Left lung (tissue), 4 donors: ENCODE measurements at regions not wholly inside any gene's neighbourhood (a gene's known extent, or its start where the extent isn't known, plus 50 kb on each side); places are given as distances from the start of the nearest gene placed in this dataset.
"Not testable (repeated sequence)": the region's sequence is repeated elsewhere in the genome, so short reads cannot be mapped to it uniquely, and the experiment has no call there.

Source experiments
- ATAC-seq: fragments of 200-7000 bp; cut with Tn5 transposase; one replicate; pipeline ENCODE4 v1.9.1; 2020; ENCODE audit warnings: moderate library complexity
- DNase-seq, 4 donors: peaks; one replicate each; pipeline ENCODE4 v3.0.0-alpha.2; 2013 to 2020
- H3K27ac ChIP-seq, 2 donors: fragments of 200-600 bp; sonication (generic) in 1 of 2; one replicate each; pipeline versions ENCODE4 v1.5.0 to v1.8.0; 2020 to 2021
- H3K27me3 ChIP-seq, 2 donors: fragments of 200-600 bp; sonication (generic) in 1 of 2; one replicate each; pipeline versions ENCODE4 v1.5.0 to v1.8.0; 2020 to 2021
- H3K36me3 ChIP-seq, 2 donors: fragments of 200-600 bp; sonication (generic) in 1 of 2; one replicate each; pipeline versions ENCODE4 v1.5.0 to v1.8.0; 2020 to 2021
- H3K4me1 ChIP-seq, 2 donors: fragments of 200-600 bp; one replicate each; pipeline ENCODE4 v1.8.0; 2021
- H3K4me3 ChIP-seq, 2 donors: fragments of 200-600 bp; sonication (generic) in 1 of 2; one replicate each; pipeline versions ENCODE4 v1.5.0 to v1.8.0; 2020 to 2021; ENCODE audit warnings: mild to moderate bottlenecking in 1 of 2
- H3K9me3 ChIP-seq, 2 donors: fragments of 200-600 bp; sonication (generic) in 1 of 2; one replicate each; pipeline versions ENCODE4 v1.5.0 to v1.8.0; 2020 to 2021
- intact Hi-C, 2 donors: fragments of 100-400 bp; cut with DNase I; formaldehyde crosslinking; loops; one replicate each; pipeline versions ENCODE4 v1.11.2 to v1.14.2; 2022
- TF ChIP-seq, protein P1 (sequence below), 2 donors: fragments of 200-600 bp; sonication (generic) in 1 of 2; IDR thresholded peaks; one replicate each; pipeline versions ENCODE4 v1.5.0 to v1.8.0; 2021; ENCODE audit warnings: antibody characterized with exemption in 2 of 2
- donor health status: DM: no; HTN: yes; CAD: no.
- donor health status: DM: no; HTN: no; CAD: no.

DNA sequence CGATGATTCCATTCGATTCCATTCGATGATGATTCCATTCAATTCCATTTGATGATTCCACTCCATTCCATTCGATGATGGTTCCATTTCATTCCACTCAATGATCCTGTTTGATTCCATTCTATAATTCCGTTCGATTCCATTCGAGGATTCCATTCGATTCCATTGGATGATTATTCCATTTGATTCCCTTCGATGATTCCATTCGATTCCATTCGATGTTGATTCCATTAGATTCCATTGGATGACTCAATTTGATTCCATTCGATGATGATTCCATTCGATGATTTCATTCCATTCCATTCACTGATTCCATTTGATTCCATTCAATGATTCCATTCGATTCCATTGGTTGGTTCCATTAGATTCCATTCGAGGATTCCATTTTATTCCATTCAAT, 1084.4 kb downstream of the RPIA start:
- Histone ChIP-seq H3K4me3 (no peak overlapping the region), H3K9me3 (peaks cover 0 to 87% of the 10 kb centered on the region in 2 donors), H3K27ac (no peak overlapping the region), H3K36me3 (no peaks in the 10 kb centered on the region), H3K4me1 (no peaks in the 10 kb centered on the region), H3K27me3 (no peaks in the 10 kb centered on the region)
- intact Hi-C loops, result no loop called here
- TF ChIP-seq, protein P1, sequence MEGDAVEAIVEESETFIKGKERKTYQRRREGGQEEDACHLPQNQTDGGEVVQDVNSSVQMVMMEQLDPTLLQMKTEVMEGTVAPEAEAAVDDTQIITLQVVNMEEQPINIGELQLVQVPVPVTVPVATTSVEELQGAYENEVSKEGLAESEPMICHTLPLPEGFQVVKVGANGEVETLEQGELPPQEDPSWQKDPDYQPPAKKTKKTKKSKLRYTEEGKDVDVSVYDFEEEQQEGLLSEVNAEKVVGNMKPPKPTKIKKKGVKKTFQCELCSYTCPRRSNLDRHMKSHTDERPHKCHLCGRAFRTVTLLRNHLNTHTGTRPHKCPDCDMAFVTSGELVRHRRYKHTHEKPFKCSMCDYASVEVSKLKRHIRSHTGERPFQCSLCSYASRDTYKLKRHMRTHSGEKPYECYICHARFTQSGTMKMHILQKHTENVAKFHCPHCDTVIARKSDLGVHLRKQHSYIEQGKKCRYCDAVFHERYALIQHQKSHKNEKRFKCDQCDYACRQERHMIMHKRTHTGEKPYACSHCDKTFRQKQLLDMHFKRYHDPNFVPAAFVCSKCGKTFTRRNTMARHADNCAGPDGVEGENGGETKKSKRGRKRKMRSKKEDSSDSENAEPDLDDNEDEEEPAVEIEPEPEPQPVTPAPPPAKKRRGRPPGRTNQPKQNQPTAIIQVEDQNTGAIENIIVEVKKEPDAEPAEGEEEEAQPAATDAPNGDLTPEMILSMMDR (IDR thresholded peaks at IDR 0.05), result no peak
- ATAC-seq (no peak), DNase-seq (no peak)

DNA sequence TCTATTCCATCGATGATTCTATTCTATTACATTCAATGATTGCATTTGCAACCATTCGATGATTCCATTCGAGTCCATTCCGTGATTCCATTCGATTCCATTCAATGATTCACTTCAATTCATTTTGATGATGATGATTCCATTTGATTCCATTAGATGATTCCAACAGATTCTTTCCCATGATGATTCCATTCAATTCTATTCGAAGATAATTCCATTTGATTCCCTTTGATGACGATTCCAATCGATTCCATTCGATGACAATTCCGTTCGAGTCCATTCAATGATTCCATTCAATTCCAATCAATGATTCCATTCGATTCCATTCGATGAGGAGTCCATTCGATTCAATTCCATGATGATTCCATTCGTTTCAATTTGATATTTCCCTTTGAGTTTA, 1088.8 kb downstream of the RPIA start:
- no peak for ATAC-seq
- intact Hi-C loops, result no loop called here
- no peaks in the 10 kb centered on the region for H3K4me1 ChIP-seq

DNA sequence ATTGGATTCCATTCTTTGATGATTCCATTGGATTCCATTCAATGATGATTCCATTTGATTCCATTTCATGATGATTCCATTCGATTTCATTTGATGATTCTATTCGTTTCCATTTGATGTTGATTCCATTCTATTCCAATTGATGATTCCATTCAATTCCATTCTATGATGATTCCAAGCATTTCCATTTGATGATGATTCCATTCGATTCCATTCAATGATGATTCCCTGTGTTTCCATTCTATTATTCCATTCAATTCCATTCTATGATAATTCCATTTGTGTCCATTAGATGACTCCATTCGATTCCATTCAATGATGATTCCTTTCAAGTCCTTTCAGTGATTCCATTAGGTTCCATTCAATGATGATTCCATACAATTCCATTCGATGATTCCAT, 1090.5 kb downstream of the RPIA start:
- H3K27me3 ChIP-seq, result no peaks in the 10 kb centered on the region
- ATAC-seq (no peak), DNase-seq (no peak)
- no peaks in the 10 kb centered on the region for H3K36me3 ChIP-seq
- intact Hi-C loops, result no loop called here
- TF ChIP-seq, protein P1 (IDR thresholded peaks at IDR 0.05), result no peak
- H3K27ac ChIP-seq, result no peak overlapping the region
- H3K4me1 ChIP-seq, result no peaks in the 10 kb centered on the region
- peaks cover 3 to 98% of the 10 kb centered on the region in 2 donors for H3K9me3 ChIP-seq
- H3K4me3 ChIP-seq, result no peak overlapping the region

More for the DNA sequence above, 1088.8 kb downstream of the RPIA start:
- DNase-seq, result no peak
- Histone ChIP-seq H3K27me3 (no peaks in the 10 kb centered on the region), H3K9me3 (peaks cover 3 to 100% of the 10 kb centered on the region in 2 donors), H3K4me3 (no peak overlapping the region), H3K36me3 (no peaks in the 10 kb centered on the region), H3K27ac (no peak overlapping the region)
- TF ChIP-seq, protein P1 (IDR thresholded peaks at IDR 0.05), result no peak

DNA sequence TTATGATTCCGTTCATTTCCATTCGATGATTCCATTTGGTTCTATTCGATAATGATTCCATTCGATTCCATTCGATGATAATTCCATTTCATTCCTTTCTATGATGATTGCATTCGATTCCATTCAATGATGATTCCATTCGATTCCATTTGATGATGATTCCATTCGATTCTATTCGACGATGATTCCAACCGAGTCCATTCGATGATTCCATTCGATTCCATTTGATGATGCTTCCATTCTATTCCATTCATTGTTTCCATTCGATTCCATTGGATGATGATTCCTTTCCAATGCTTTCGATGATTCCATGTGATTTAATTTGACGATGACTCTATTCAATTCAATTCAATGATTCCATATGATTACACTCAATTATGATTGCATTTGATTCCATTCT, 1093.5 kb downstream of the RPIA start:
- Histone ChIP-seq H3K27me3 (no peaks in the 10 kb centered on the region), H3K27ac (no peak overlapping the region), H3K4me1 (no peaks in the 10 kb centered on the region), H3K36me3 (no peaks in the 10 kb centered on the region), H3K4me3 (no peak overlapping the region), H3K9me3 (peaks cover 3 to 96% of the 10 kb centered on the region in 2 donors)
- no peak for DNase-seq
- ATAC-seq, result no peak
- intact Hi-C loops, result no loop called here
- TF ChIP-seq, protein P1 (IDR thresholded peaks at IDR 0.05), result no peak

DNA sequence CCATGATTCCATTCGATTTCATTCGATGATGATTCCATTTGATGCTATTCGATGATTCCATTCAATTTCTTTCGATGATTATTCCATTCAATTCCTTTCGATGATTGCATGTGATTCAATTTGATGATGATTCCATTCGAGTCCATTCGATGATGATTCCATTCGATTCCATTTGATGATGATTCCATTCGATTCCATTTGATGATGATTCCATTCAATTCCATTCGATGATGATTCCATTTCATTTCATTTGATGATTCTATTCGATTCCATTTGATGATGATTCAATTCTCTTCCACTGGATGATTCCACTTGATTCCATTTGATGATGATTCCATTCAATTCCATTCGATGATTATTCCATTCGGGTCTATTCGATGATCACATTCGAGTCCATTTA, 1094.1 kb downstream of the RPIA start:
- H3K4me3 ChIP-seq, intact Hi-C loops, H3K27ac ChIP-seq, H3K27me3 ChIP-seq, DNase-seq, H3K4me1 ChIP-seq, H3K36me3 ChIP-seq, ATAC-seq: not testable (repeated sequence)
- H3K9me3 ChIP-seq, result peaks cover 3 to 96% of the 10 kb centered on the region in 2 donors

DNA sequence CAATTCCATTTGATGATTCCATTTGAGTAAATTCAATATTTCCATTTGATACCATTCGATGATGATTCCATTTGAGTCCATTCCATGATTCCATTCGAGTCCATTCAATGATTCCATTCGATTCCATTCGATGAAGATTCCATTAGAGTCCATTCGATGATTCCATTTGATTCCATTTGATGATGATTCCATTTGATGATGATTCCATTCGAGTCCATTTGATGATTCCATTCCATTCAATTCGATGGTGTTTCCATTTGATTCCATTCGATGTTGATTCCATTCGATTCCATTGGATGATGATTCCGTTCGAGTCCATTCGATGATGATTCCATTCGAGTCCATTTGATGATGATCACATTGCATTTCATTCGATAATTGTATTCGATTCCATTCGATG, 1095.2 kb downstream of the RPIA start:
- ATAC-seq, H3K4me1 ChIP-seq, H3K27me3 ChIP-seq, H3K36me3 ChIP-seq, H3K27ac ChIP-seq, intact Hi-C loops, H3K4me3 ChIP-seq, DNase-seq: not testable (repeated sequence)
- H3K9me3 ChIP-seq, result peaks cover 0 to 95% of the 10 kb centered on the region in 2 donors

DNA sequence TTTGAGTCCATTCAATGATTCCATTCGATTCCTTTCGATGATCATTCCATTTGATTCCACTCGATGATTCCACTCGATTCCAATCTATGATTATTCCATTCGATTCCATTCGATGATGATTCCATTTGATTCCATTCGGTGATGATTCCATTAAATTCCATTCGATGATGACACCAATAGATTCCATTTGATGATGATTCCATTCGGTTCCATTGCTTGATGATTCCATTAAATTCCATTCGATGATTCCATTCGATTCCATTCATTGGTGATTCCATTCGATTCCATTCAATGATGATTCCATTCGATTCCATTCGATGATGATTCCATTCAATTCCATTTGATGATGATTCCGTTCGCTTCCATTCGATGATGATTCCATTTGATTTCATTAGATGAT, 1104.1 kb downstream of the RPIA start:
- ATAC-seq, H3K27me3 ChIP-seq, H3K4me1 ChIP-seq, DNase-seq, H3K36me3 ChIP-seq, H3K4me3 ChIP-seq, intact Hi-C loops, H3K27ac ChIP-seq: not testable (repeated sequence)
- H3K9me3 ChIP-seq, result peaks cover 4 to 99% of the 10 kb centered on the region in 2 donors
